H9 (cell line): ENCODE measurements at regions not wholly inside any gene's neighbourhood (a gene's known extent, or its start where the extent isn't known, plus 50 kb on each side); places are given as distances from the start of the nearest gene placed in this dataset.

Experiments used
- DNase-seq: peaks from one replicate; pipeline ENCODE4 v3.0.0-alpha.2; 2017
- H2AFZ ChIP-seq: one replicate; pipeline ENCODE4 v1.6.1; 2013; ENCODE audit warnings: mild to moderate bottlenecking, low read length, control low read depth, moderate library complexity
- H2AK5ac ChIP-seq: 2 replicates; pipeline ENCODE4 v1.6.1; 2013; ENCODE audit warnings: low read length, control low read depth, mixed read lengths; ENCODE audit not compliant: insufficient read length
- H2BK120ac ChIP-seq: one replicate; pipeline ENCODE4 v1.6.1; 2013; ENCODE audit warnings: low read depth, mild to moderate bottlenecking, low read length, control low read depth, inconsistent platforms; ENCODE audit not compliant: poor library complexity, severe bottlenecking
- H2BK12ac ChIP-seq: 2 replicates; pipeline ENCODE4 v1.6.1; 2013; ENCODE audit warnings: low read length, control low read depth, mixed read lengths, low read depth; ENCODE audit not compliant: insufficient read length
- H2BK15ac ChIP-seq: 2 replicates; pipeline ENCODE4 v1.6.1; 2013; ENCODE audit warnings: low read depth, low read length, control low read depth
- H2BK20ac ChIP-seq: one replicate; pipeline ENCODE4 v1.6.1; 2013; ENCODE audit warnings: low read depth, mild to moderate bottlenecking, low read length, control low read depth, inconsistent platforms; ENCODE audit not compliant: poor library complexity, severe bottlenecking
- H2BK5ac ChIP-seq: 2 replicates; pipeline ENCODE4 v1.6.1; 2013; ENCODE audit warnings: low read length, control low read depth, mixed read lengths; ENCODE audit not compliant: insufficient read length
- H3K14ac ChIP-seq: 2 replicates; pipeline ENCODE4 v1.6.1; 2013; ENCODE audit warnings: low read length, control low read depth; ENCODE audit not compliant: insufficient read depth
- H3K18ac ChIP-seq: 2 replicates; pipeline ENCODE4 v1.6.1; 2013; ENCODE audit warnings: low read depth, mild to moderate bottlenecking, mixed read lengths, low read length, control low read depth; ENCODE audit not compliant: insufficient read length
- H3K23ac ChIP-seq: 2 replicates; pipeline ENCODE4 v1.6.1; 2013; ENCODE audit warnings: low read length, control low read depth, mixed read lengths, low read depth; ENCODE audit not compliant: insufficient read length
- H3K23me2 ChIP-seq: 2 replicates; pipeline ENCODE4 v1.6.1; 2013; ENCODE audit warnings: low read depth, mild to moderate bottlenecking, mixed read lengths, low read length, control low read depth; ENCODE audit not compliant: insufficient read length, poor library complexity, severe bottlenecking
- H3K27ac ChIP-seq: 2 replicates; pipeline ENCODE4 v1.5.1; 2013; ENCODE audit warnings: low read length, control low read depth, mixed read lengths, low read depth; ENCODE audit not compliant: insufficient read length
- H3K27me3 ChIP-seq: 2 replicates; pipeline ENCODE4 v1.6.1; 2013; ENCODE audit warnings: low read length, control low read depth, inconsistent platforms; ENCODE audit not compliant: insufficient read depth
- H3K4ac ChIP-seq: 2 replicates; pipeline ENCODE4 v1.6.1; 2013; ENCODE audit warnings: low read depth, mild to moderate bottlenecking, control low read depth, inconsistent platforms, low read length, moderate library complexity
- H3K4me1 ChIP-seq: 2 replicates; pipeline ENCODE4 v1.6.1; 2013; ENCODE audit warnings: low read length, control low read depth, inconsistent platforms; ENCODE audit not compliant: insufficient read depth
- H3K4me2 ChIP-seq: 2 replicates; pipeline ENCODE4 v1.6.1; 2013; ENCODE audit warnings: low read length, control low read depth, mixed read lengths; ENCODE audit not compliant: insufficient read length, insufficient read depth
- H3K56ac ChIP-seq: 2 replicates; pipeline ENCODE4 v1.6.1; 2013; ENCODE audit warnings: low read depth, mild to moderate bottlenecking, mixed read lengths, low read length, control low read depth; ENCODE audit not compliant: insufficient read length
- H3K79me1 ChIP-seq: 2 replicates; pipeline ENCODE4 v1.6.1; 2013; ENCODE audit warnings: low read depth, mild to moderate bottlenecking, moderate library complexity, low read length, control low read depth, inconsistent platforms; ENCODE audit not compliant: insufficient read depth, poor library complexity, severe bottlenecking
- H3K79me2 ChIP-seq: 2 replicates; pipeline ENCODE4 v1.6.1; 2013; ENCODE audit warnings: low read length, control low read depth, inconsistent platforms; ENCODE audit not compliant: insufficient read depth
- H3K9ac ChIP-seq: 2 replicates; pipeline ENCODE4 v1.6.1; 2013; ENCODE audit warnings: low read length, control low read depth, mixed read lengths; ENCODE audit not compliant: insufficient read length; ENCODE audit errors: extremely low read depth
- H3K9me3 ChIP-seq: one replicate; pipeline ENCODE4 v1.6.1; 2013; ENCODE audit warnings: low read depth, low read length, inconsistent platforms; ENCODE audit not compliant: control insufficient read depth
- H3T11ph ChIP-seq: one replicate; pipeline ENCODE4 v1.6.1; 2013; ENCODE audit warnings: mild to moderate bottlenecking, low read length, control low read depth, inconsistent platforms
- H4K20me1 ChIP-seq: one replicate; pipeline ENCODE4 v1.6.1; 2013; ENCODE audit not compliant: control insufficient read depth, insufficient read length, insufficient read depth
- H4K5ac ChIP-seq: 2 replicates; pipeline ENCODE4 v1.6.1; 2013; ENCODE audit warnings: low read depth, mild to moderate bottlenecking, mixed read lengths, low read length, control low read depth; ENCODE audit not compliant: insufficient read length
- H4K8ac ChIP-seq: replicated peaks from 2 replicates; pipeline ENCODE4 v1.6.1; 2013; ENCODE audit warnings: low read length, control low read depth, mixed read lengths, low read depth; ENCODE audit not compliant: insufficient read length
- H4K91ac ChIP-seq: 2 replicates; pipeline ENCODE4 v1.6.1; 2013; ENCODE audit warnings: low read depth, mild to moderate bottlenecking, moderate library complexity, mixed read lengths, low read length, control low read depth; ENCODE audit not compliant: insufficient read length
- H3K27ac Mint-ChIP-seq, 3 experiments: 2 replicates in 2 of 3; 3 replicates in 1 of 3; pipeline ENCODE4 v1.8.0; 2020 to 2021; ENCODE audit warnings: mixed read lengths in 3 of 3, mild to moderate bottlenecking in 1 of 3, moderate library complexity in 1 of 3
- H3K27me3 Mint-ChIP-seq: 2 replicates; pipeline ENCODE4 v1.8.0; 2021; ENCODE audit warnings: low read depth, mild to moderate bottlenecking, moderate library complexity, mixed read lengths
- H3K36me3 Mint-ChIP-seq, 3 experiments: 2 replicates in 2 of 3; 3 replicates in 1 of 3; pipeline ENCODE4 v1.8.0; 2020 to 2021; ENCODE audit warnings: low read depth in 3 of 3, mixed read lengths in 3 of 3; ENCODE audit not compliant: insufficient read depth in 1 of 3
- H3K4me1 Mint-ChIP-seq, 2 experiments: 2 replicates each; pipeline ENCODE4 v1.8.0; 2020; ENCODE audit warnings: mixed read lengths in 2 of 2
- H3K4me3 Mint-ChIP-seq, 2 experiments: 2 replicates in 1 of 2; 3 replicates in 1 of 2; pipeline ENCODE4 v1.8.0; 2020 to 2021; ENCODE audit warnings: mild to moderate bottlenecking in 2 of 2, mixed read lengths in 2 of 2, moderate library complexity in 1 of 2
- H3K9me3 Mint-ChIP-seq, 2 experiments: 2 replicates in 1 of 2; 3 replicates in 1 of 2; pipeline ENCODE4 v1.8.0; 2020; ENCODE audit warnings: mild to moderate bottlenecking in 2 of 2, mixed read lengths in 2 of 2, moderate library complexity in 1 of 2
- CTCF ChIP-seq: fragments of 200-600 bp; sonication (generic); conservative IDR thresholded peaks from 3 replicates; pipeline ENCODE4 v1.8.0; 2021; ENCODE audit warnings: antibody characterized with exemption, mild to moderate bottlenecking

DNA sequence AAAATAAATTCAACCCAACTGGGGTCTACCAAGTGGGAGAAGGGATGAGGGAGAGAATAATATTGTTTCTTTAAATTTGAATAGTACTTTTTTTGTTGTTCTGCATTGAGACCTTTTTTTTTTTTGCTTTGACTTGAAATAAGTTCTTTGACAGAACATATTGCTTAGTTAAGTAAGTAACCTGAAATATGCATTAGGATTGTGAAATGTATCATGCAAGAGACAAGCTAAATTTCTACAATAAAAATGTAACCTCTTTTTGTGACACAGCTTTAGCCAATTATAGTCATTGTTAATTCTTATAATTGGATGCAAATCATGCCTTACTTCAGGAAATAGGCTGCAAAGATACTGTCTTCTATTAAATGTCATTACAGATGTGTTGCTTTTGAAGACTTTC is 150.0 kb upstream of the GOT2 start:
- Histone ChIP-seq H2BK5ac (no peak overlapping the region), H4K20me1 (no peaks in the 10 kb centered on the region), H3K9me3 (peaks cover 7% of the 10 kb centered on the region), H2BK20ac (no peak overlapping the region), H3K4ac (no peak overlapping the region), H3K9ac (no peak overlapping the region), H3K56ac (no peak overlapping the region), H3K4me2 (no peak overlapping the region), H2BK15ac (no peak overlapping the region), H3K79me1 (no peaks in the 10 kb centered on the region), H2BK12ac (no peak overlapping the region), H3T11ph (no peak overlapping the region), H3K23me2 (no peaks in the 10 kb centered on the region), H3K4me1 (no peaks in the 10 kb centered on the region), H2AFZ (no peak overlapping the region), H3K79me2 (no peaks in the 10 kb centered on the region), H2AK5ac (no peak overlapping the region), H4K5ac (no peak overlapping the region), H2BK120ac (no peak overlapping the region), H3K23ac (no peak overlapping the region), H4K91ac (no peak overlapping the region), H3K14ac (no peak overlapping the region), H3K18ac (no peak overlapping the region), H4K8ac (no peak overlapping the region), H3K27me3 (no peaks in the 10 kb centered on the region), H3K27ac (no peak overlapping the region)
- Mint-ChIP-seq H3K27ac (no peak overlapping the region), H3K27me3 (0 out of 2 replicates have a peak, but pooled peaks cover under 1% of the 10 kb centered on the region), H3K4me3 (no peak overlapping the region), H3K9me3 (peaks cover 11 to 16% of the 10 kb centered on the region in 2 experiments), H3K4me1 (no peaks in the 10 kb centered on the region), H3K36me3 (peaks cover 6 to 14% (median 10%) of the 10 kb centered on the region in 3 experiments)
- no peak for TF ChIP-seq CTCF
- DNase-seq, result no peak
